Transverse colon (tissue), 4 donors: ENCODE measurements at regions not wholly inside any gene's neighbourhood (a gene's known extent, or its start where the extent isn't known, plus 50 kb on each side); places are given as distances from the start of the nearest gene placed in this dataset.

Source experiments
- DNase-seq: peaks from one replicate; pipeline ENCODE4 v3.0.0-alpha.2; 2019
- H3K27ac ChIP-seq, 4 donors: fragments of 200-600 bp; sonication (generic); 2 replicates each; pipeline ENCODE4 v1.5.1; 2016 to 2018; ENCODE audit warnings: inconsistent platforms in 4 of 4
- H3K27me3 ChIP-seq: fragments of 200-600 bp; sonication (generic); 2 replicates; pipeline ENCODE4 v1.5.1; 2017; ENCODE audit warnings: inconsistent platforms
- H3K36me3 ChIP-seq, 4 donors: fragments of 200-600 bp; sonication (generic); 2 replicates each; pipeline ENCODE4 v1.5.1; 2017 to 2019; ENCODE audit warnings: inconsistent platforms in 4 of 4
- H3K4me1 ChIP-seq, 4 donors: fragments of 200-600 bp; sonication (generic); 2 replicates each; pipeline ENCODE4 v1.5.1; 2017 to 2020; ENCODE audit warnings: inconsistent platforms in 4 of 4
- H3K4me3 ChIP-seq, 4 donors: fragments of 200-600 bp; sonication (generic); 1 replicate in 1 of 4; 2 replicates in 3 of 4; pipeline versions ENCODE4 v1.5.1 to v1.6.1; 2017 to 2019; ENCODE audit warnings: inconsistent platforms in 4 of 4
- H3K9me3 ChIP-seq, 2 donors: fragments of 200-600 bp; sonication (generic); 2 replicates each; pipeline ENCODE4 v1.5.1; 2017 to 2019; ENCODE audit warnings: inconsistent platforms in 2 of 2
- CTCF ChIP-seq, 5 experiments: fragments of 200-600 bp in 3 of 5; fragments of 450-650 bp in 2 of 5; sonication (generic) in 3 of 5; IDR thresholded peaks; 1 replicate in 2 of 5; 2 replicates in 3 of 5; pipeline ENCODE4 v1.5.1; 2016 to 2017; ENCODE audit warnings: antibody characterized with exemption in 5 of 5, inconsistent platforms in 3 of 5, mild to moderate bottlenecking in 2 of 5, moderate library complexity in 1 of 5
- EP300 ChIP-seq: sonication (generic); formaldehyde crosslinking; IDR thresholded peaks from one replicate; pipeline ENCODE4 v1.6.1; 2017; ENCODE audit warnings: antibody characterized with exemption, low read depth
- POLR2A ChIP-seq: fragments of 450-650 bp; IDR thresholded peaks from one replicate; pipeline ENCODE4 v1.6.1; 2016; ENCODE audit warnings: antibody characterized with exemption, mild to moderate bottlenecking, moderate library complexity
- POLR2AphosphoS5 ChIP-seq, 3 donors: sonication (generic); formaldehyde crosslinking; IDR thresholded peaks; one replicate each; pipeline ENCODE4 v1.6.1; 2016; ENCODE audit warnings: antibody characterized with exemption in 3 of 3
- WGBS, 2 donors: methylation state at CpG; one replicate each; pipeline ENCODE4 v1.1.5; 2018; ENCODE audit warnings: low coverage in 1 of 2; 5-methylcytosine and 5-hydroxymethylcytosine counted together
- in situ Hi-C, 4 donors: fragments of 200-750 bp; cut with MboI; loops; one replicate each; pipeline versions ENCODE4 v1.15.0 to v1.15.1; 2017; ENCODE audit warnings: low sequenced_read_pairs in 3 of 4, low pct_ligation_motif_present in 1 of 4, low pct_unique_long_range_greater_than_20kb in 1 of 4
- intact Hi-C: fragments of 100-400 bp; cut with DNase I; formaldehyde crosslinking; loops from one replicate; pipeline ENCODE4 v1.15.1; 2023; ENCODE audit warnings: low total_unique reads

- in situ Hi-C loops: no loop called here
- DNase-seq: no peak
- TF ChIP-seq CTCF (IDR thresholded peaks at IDR 0.05) (no peak), POLR2A (no peak), EP300 (no peak), POLR2AphosphoS5 (IDR thresholded peaks at IDR 0.05) (no peak)
- Histone ChIP-seq H3K4me1 (peaks cover 0 to 6% (median 5%) of the 10 kb centered on the region in 4 donors), H3K27me3 (peaks cover 5% of the 10 kb centered on the region), H3K9me3 (peaks cover 0 to 3% of the 10 kb centered on the region in 2 donors), H3K27ac (no peak overlapping the region), H3K36me3 (no peaks in the 10 kb centered on the region), H3K4me3 (no peak overlapping the region)
- intact Hi-C loops: no loop called here
- WGBS, 2 donors: 71 to 89% methylated on average over 7 to 8 of the region's 8 CpGs
Measured at GRCh38 chr16:86372193-86372592, 138.1 kb upstream of the FOXF1 start.

GRCh38 chr16:86373276-86373901, 136.9 kb upstream of the FOXF1 start:
- Histone ChIP-seq H3K4me1 (no peaks in the 10 kb centered on the region), H3K4me3 (no peak overlapping the region), H3K27me3 (no peaks in the 10 kb centered on the region), H3K36me3 (no peaks in the 10 kb centered on the region), H3K27ac (no peak overlapping the region), H3K9me3 (peaks cover 0 to 3% of the 10 kb centered on the region in 2 donors)
- no peak for TF ChIP-seq CTCF (IDR thresholded peaks at IDR 0.05)
- no peak for TF ChIP-seq EP300
- no peak for TF ChIP-seq POLR2A
- no peak for TF ChIP-seq POLR2AphosphoS5 (IDR thresholded peaks at IDR 0.05)
- in situ Hi-C loops: no loop called here
- WGBS, 2 donors: 87% methylated on average over 16 of the region's 16 CpGs; no CpG with 5 or more reads in 1 of the 2 donors
- DNase-seq: no peak
- intact Hi-C loops: no loop called here

- 83 to 91% methylated on average over 4 to 6 of the region's 6 CpGs for WGBS, 2 donors
- TF ChIP-seq POLR2A: no peak
- TF ChIP-seq EP300: no peak
- TF ChIP-seq POLR2AphosphoS5 (IDR thresholded peaks at IDR 0.05): no peak
- TF ChIP-seq CTCF (IDR thresholded peaks at IDR 0.05): no peak
- Histone ChIP-seq H3K4me1 (peaks cover 0 to 2% (median 0%) of the 10 kb centered on the region in 4 donors), H3K4me3 (no peak overlapping the region), H3K9me3 (peaks cover 0 to 3% of the 10 kb centered on the region in 2 donors), H3K36me3 (no peaks in the 10 kb centered on the region), H3K27me3 (no peaks in the 10 kb centered on the region), H3K27ac (peak overlapping the region in 1 of 4 donors; percentile 41)
- intact Hi-C loops (no loop called here), in situ Hi-C loops (no loop called here)
- no peak for DNase-seq
Measured at GRCh38 chr16:86374603-86375130, 135.7 kb upstream of the FOXF1 start.

- H3K9me3 ChIP-seq: peaks cover 0 to 3% of the 10 kb centered on the region in 2 donors
- no peaks in the 10 kb centered on the region for H3K36me3 ChIP-seq
- H3K4me3 ChIP-seq: no peak overlapping the region
- 76% methylated on average over 5 of the region's 5 CpGs for WGBS, 2 donors
- in situ Hi-C loops: no loop called here
- DNase-seq: no peak
- intact Hi-C loops: no loop called here
- TF ChIP-seq EP300 (no peak), POLR2A (no peak), CTCF (IDR thresholded peaks at IDR 0.05) (no peak), POLR2AphosphoS5 (IDR thresholded peaks at IDR 0.05) (no peak)
- H3K27me3 ChIP-seq: no peaks in the 10 kb centered on the region
- H3K4me1 ChIP-seq: peaks cover 0 to 2% (median 0%) of the 10 kb centered on the region in 4 donors
- peak overlapping the region in 2 of 4 donors; percentile 36 to 41 for H3K27ac ChIP-seq
Measured at GRCh38 chr16:86375364-86375763, 135.0 kb upstream of the FOXF1 start.
